HG03064 (cell line): ENCODE measurements at regions not wholly inside any gene's neighbourhood (a gene's known extent, or its start where the extent isn't known, plus 50 kb on each side); places are given as distances from the start of the nearest gene placed in this dataset.
"Not testable (repeated sequence)": the region's sequence is repeated elsewhere in the genome, so short reads cannot be mapped to it uniquely, and the experiment has no call there.

Experiments used
- ATAC-seq: cut with Tn5 transposase; IDR thresholded peaks from one replicate; pipeline ENCODE4 v1.9.1; 2021; ENCODE audit warnings: low read depth; ENCODE audit not compliant: unreplicated experiment

- no peak for ATAC-seq
Measured at GRCh38 chr4:33395731-33396485, 2675.7 kb downstream of the PCDH7 start.

GRCh38 chr4:33400504-33400903, 2680.3 kb downstream of the PCDH7 start:
- no peak for ATAC-seq

- no peak for ATAC-seq
Measured at GRCh38 chr4:33407496-33407895, 2687.3 kb downstream of the PCDH7 start.

GRCh38 chr4:33411182-33411581, 2691.0 kb downstream of the PCDH7 start:
- ATAC-seq, result no peak

GRCh38 chr4:33421887-33422286, 2701.7 kb downstream of the PCDH7 start:
- no peak for ATAC-seq

GRCh38 chr4:33422656-33423055, 2702.5 kb downstream of the PCDH7 start:
- no peak for ATAC-seq

- no peak for ATAC-seq
Measured at GRCh38 chr4:33425936-33426335, 2705.8 kb downstream of the PCDH7 start.

- no peak for ATAC-seq
Measured at GRCh38 chr4:33427676-33428075, 2707.5 kb downstream of the PCDH7 start.

- ATAC-seq, result no peak
Measured at GRCh38 chr4:33429971-33430370, 2709.8 kb downstream of the PCDH7 start.

GRCh38 chr4:33437406-33437805, 2717.2 kb downstream of the PCDH7 start:
- ATAC-seq, result no peak

- no peak for ATAC-seq
Measured at GRCh38 chr4:33446953-33447352, 2726.8 kb downstream of the PCDH7 start.

GRCh38 chr4:33448948-33449347, 2728.8 kb downstream of the PCDH7 start:
- no peak for ATAC-seq

GRCh38 chr4:33453436-33453835, 2733.3 kb downstream of the PCDH7 start:
- no peak for ATAC-seq

GRCh38 chr4:33453916-33454315, 2733.7 kb downstream of the PCDH7 start:
- ATAC-seq, result no peak

GRCh38 chr4:33465565-33465964, 2745.4 kb downstream of the PCDH7 start:
- ATAC-seq, result no peak

- ATAC-seq, result no peak
Measured at GRCh38 chr4:33467291-33467690, 2747.1 kb downstream of the PCDH7 start.

- ATAC-seq, result no peak
Measured at GRCh38 chr4:33470805-33471204, 2750.6 kb downstream of the PCDH7 start.

- no peak for ATAC-seq
Measured at GRCh38 chr4:33477715-33478114, 2757.5 kb downstream of the PCDH7 start.

GRCh38 chr4:33482773-33483172, 2761.5 kb downstream of the ARAP2 start:
- ATAC-seq, result no peak

- ATAC-seq, result no peak
Measured at GRCh38 chr4:33485111-33485510, 2759.2 kb downstream of the ARAP2 start.

- no peak for ATAC-seq
Measured at GRCh38 chr4:33493231-33493630, 2751.1 kb downstream of the ARAP2 start.

GRCh38 chr4:33494150-33494549, 2750.2 kb downstream of the ARAP2 start:
- no peak for ATAC-seq

- not testable (repeated sequence) for ATAC-seq
Measured at GRCh38 chr4:33501587-33501986, 2742.7 kb downstream of the ARAP2 start.
